ENCODE measurements at regions not wholly inside any gene's neighbourhood (a gene's known extent, or its start where the extent isn't known, plus 50 kb on each side); places are given as distances from the start of the nearest gene placed in this dataset.

DNA sequence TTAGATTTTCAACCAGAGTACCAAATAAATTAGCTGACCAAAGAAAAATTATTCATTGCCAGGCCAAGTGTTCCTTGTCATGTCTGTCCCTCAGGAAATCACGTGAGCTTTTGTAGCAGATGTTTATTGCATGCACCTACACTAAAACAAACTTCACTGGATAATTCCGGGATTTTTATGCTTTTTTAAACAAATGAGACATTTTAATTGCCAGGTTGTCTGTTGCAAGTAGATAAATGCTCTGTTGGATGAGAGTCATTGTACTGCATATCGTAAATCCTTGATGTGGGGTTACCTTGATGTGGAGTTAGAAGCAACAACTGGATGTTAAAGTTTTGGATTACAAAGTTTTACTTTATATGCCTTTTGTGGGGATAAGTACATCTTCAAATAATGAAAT is 1187.7 kb upstream of the PCDH9 start:
- DNase-seq (ENCODE audit: low read depth) = no peak
- no peak for TF ChIP-seq CTCF (IDR thresholded peaks at IDR 0.05; ENCODE audit: low read length, missing control alignments)
- H3K4me3 ChIP-seq (replicated peaks; ENCODE audit: low read depth, low read length) = no peak overlapping the region

DNA sequence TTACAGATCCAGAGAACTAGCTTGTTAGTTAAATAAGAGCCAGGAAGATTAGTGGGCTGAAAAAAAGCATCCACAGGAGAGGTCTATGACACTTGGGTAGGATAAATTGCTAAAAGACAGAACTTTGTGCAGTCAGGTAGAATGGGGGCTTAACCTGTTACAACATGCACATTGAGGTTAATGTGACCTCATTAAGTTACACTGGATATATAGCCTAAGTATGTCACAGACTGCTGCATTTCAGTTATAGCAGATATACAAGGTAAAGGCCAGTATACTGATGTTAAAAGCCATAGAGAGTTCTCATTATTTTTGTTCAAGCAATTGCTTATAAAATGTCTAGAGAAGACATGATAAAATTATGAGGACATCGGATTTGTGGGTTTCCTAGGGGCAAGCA is 1179.9 kb upstream of the PCDH9 start:
- no peak overlapping the region for H3K4me3 ChIP-seq (replicated peaks; ENCODE audit: low read depth, low read length)
- TF ChIP-seq CTCF (IDR thresholded peaks at IDR 0.05; ENCODE audit: low read length, missing control alignments) = no peak
- no peak for DNase-seq (ENCODE audit: low read depth)

- DNase-seq (ENCODE audit: low read depth) = no peak
- no peak for TF ChIP-seq CTCF (IDR thresholded peaks at IDR 0.05; ENCODE audit: low read length, missing control alignments)
- no peak overlapping the region for H3K4me3 ChIP-seq (replicated peaks; ENCODE audit: low read depth, low read length)
Measured at GRCh38 chr13:68390987-68391386, 1160.9 kb upstream of the PCDH9 start.

GRCh38 chr13:68386808-68387207 is 1156.7 kb upstream of the PCDH9 start:
- H3K4me3 ChIP-seq (replicated peaks; ENCODE audit: low read depth, low read length) = no peak overlapping the region
- TF ChIP-seq CTCF (IDR thresholded peaks at IDR 0.05; ENCODE audit: low read length, missing control alignments) = no peak
- DNase-seq (ENCODE audit: low read depth) = no peak

- TF ChIP-seq CTCF (IDR thresholded peaks at IDR 0.05; ENCODE audit: low read length, missing control alignments) = no peak
- no peak overlapping the region for H3K4me3 ChIP-seq (replicated peaks; ENCODE audit: low read depth, low read length)
- DNase-seq (ENCODE audit: low read depth) = no peak
Measured at GRCh38 chr13:68380041-68380973, 1150.2 kb upstream of the PCDH9 start.

- H3K4me3 ChIP-seq (replicated peaks; ENCODE audit: low read depth, low read length) = no peak overlapping the region
- DNase-seq (ENCODE audit: low read depth) = no peak
- TF ChIP-seq CTCF (IDR thresholded peaks at IDR 0.05; ENCODE audit: low read length, missing control alignments) = no peak
Measured at GRCh38 chr13:68378294-68378693, 1148.2 kb upstream of the PCDH9 start.

GRCh38 chr13:68375004-68375403 is 1144.9 kb upstream of the PCDH9 start:
- TF ChIP-seq CTCF (IDR thresholded peaks at IDR 0.05; ENCODE audit: low read length, missing control alignments) = no peak
- DNase-seq (ENCODE audit: low read depth) = no peak
- no peak overlapping the region for H3K4me3 ChIP-seq (replicated peaks; ENCODE audit: low read depth, low read length)
